ENCODE measurements at regions not wholly inside any gene's neighbourhood (a gene's known extent, or its start where the extent isn't known, plus 50 kb on each side); places are given as distances from the start of the nearest gene placed in this dataset.

DNA sequence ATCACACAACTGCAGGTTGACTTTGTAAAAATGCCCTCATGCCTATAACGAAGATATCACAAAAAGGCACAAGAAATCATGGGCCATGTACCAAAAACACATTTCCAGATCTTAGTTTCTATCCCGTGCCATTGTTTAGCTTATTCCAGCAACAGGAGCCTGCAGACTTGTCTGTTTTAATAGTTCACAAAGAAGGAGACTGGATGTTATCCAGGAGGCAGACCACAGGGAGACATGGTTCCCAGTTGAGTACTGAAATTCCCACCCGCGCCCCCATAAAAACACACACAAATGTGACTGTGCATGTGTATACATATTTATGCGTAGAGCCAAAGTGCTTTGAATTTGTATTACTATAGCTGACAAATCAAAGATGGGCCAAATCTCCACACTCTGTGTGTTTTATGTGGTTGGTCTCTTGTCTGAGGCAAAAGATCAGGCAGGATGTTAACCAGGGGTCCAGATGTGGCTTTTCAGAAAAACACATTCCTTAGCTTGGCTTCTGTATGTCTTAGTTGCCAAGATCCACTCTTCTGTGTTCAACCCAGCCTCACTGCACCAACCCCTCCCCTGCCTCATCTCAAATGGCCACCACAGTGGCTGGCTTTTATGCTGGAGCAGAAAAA is 469.2 kb upstream of the DIPK2B start:
- Histone ChIP-seq H3K4me3 (no peak overlapping the region), H3K27ac (no peak overlapping the region)
- no peak for DNase-seq (ENCODE audit: low spot score)
- no peak for TF ChIP-seq CTCF (IDR thresholded peaks at IDR 0.05)

DNA sequence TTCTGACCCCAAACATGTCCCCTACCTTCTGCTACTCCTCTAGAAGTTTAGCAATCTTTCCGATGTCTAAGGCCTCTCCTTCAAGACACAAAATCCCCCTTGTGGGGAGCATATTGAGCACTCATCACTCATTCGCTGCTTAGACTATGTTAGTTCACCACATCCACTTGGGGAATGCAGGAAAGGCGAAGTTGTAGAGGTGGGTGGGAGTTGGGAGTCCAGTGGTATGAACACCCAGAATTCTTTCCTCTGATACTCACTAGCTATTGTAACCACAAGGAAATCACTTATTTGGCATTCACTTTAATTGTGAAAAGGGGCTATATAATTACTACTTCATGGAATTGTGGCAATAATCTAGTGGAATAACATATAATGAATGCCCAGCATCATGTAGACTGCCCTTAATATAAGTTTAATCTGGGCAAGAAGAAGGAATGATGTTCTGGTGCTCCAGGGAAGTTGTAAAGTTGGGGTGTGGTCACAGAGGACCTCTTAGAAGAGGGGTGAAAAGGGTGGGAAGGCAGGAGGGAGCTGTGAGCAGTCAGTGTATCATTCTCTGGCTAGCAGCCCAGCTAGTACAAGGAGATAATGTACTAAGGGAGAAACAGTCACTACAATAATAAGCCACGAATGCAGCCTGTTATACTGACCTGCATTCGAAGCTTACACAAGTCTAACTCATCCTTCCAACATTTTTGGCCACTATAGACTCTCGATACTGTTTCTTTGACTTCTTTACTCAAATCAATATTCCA is 468.2 kb upstream of the DIPK2B start:
- no peak for TF ChIP-seq CTCF (IDR thresholded peaks at IDR 0.05)
- no peak for DNase-seq (ENCODE audit: low spot score)
- no peak overlapping the region for H3K27ac ChIP-seq
- H3K4me3 ChIP-seq = no peak overlapping the region

DNA sequence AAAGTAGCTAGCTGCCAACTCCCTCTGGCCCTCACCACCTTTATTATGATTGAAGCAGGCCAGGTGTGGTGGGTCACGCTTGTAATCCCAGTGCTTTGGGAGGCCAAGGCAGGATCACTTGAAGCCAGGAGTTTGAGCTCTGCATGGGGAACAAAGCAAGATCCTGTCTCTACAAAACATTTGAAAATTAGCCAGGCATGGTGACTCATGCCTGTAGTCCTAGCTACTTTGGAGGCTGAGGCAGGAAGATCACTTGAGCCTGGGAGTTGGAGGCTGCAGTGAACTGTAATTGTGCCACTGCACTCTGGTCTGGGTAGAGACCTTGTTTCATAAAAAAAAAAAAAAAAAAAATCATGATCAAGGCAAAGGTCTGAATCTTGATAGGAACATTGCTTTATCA is 467.0 kb upstream of the DIPK2B start:
- DNase-seq (ENCODE audit: low spot score) = no peak

GRCh38 chrX:45664727-45665290 is 464.1 kb upstream of the DIPK2B start:
- no peak overlapping the region for H3K27ac ChIP-seq
- TF ChIP-seq CTCF (IDR thresholded peaks at IDR 0.05) = no peak
- no peak for DNase-seq (ENCODE audit: low spot score)
- H3K4me3 ChIP-seq = no peak overlapping the region

More for the DNA sequence above, 467.0 kb upstream of the DIPK2B start:
- Histone ChIP-seq H3K4me3 (no peak overlapping the region), H3K27ac (no peak overlapping the region)
- TF ChIP-seq CTCF (IDR thresholded peaks at IDR 0.05) = no peak

- Histone ChIP-seq H3K27ac (no peak overlapping the region), H3K4me3 (no peak overlapping the region)
- no peak for DNase-seq (ENCODE audit: low spot score)
- TF ChIP-seq CTCF (IDR thresholded peaks at IDR 0.05) = no peak
Measured at GRCh38 chrX:45660477-45660876, 459.8 kb upstream of the DIPK2B start.

DNA sequence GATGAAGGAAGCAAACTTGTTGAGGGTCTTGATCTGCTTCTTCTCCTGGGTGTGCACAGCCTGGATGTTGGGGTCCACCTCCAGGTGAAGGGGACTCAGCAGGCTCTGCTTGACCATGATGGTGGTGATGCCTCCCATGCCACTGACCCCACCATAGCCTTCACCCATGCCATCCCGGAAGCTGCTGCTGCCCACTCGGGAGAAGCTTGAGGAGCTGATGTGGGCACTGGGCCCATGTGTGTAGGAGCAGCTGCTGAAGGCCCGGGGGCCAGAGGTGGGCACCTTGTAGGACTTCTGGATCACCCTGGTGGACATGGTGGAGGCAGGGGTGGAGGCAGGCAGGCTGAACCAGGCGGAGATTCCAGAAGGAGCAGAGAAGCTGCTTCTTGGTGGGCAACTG is 432.7 kb upstream of the DIPK2B start:
- no peak overlapping the region for H3K27ac ChIP-seq
- no peak overlapping the region for H3K4me3 ChIP-seq

More for the DNA sequence above, 432.7 kb upstream of the DIPK2B start:
- no peak for DNase-seq (ENCODE audit: low spot score)
- TF ChIP-seq CTCF (IDR thresholded peaks at IDR 0.05) = no peak

All from coronary artery (tissue), 2 donors.